Osteocyte (in vitro differentiated cells): ENCODE measurements at regions not wholly inside any gene's neighbourhood (a gene's known extent, or its start where the extent isn't known, plus 50 kb on each side); places are given as distances from the start of the nearest gene placed in this dataset. TPM values are rescaled to one million over a fixed set of nuclear protein-coding genes. Genes with fewer than 3 reads are reported as not detected.

Source experiments
- DNase-seq: peaks from one replicate; pipeline ENCODE4 v3.0.0; 2021; ENCODE audit warnings: mixed read lengths; ENCODE audit not compliant: unreplicated experiment; ENCODE audit errors: extremely low spot score
- H3K27ac Mint-ChIP-seq: one replicate; pipeline ENCODE4 v1.8.0; 2021; ENCODE audit warnings: mild to moderate bottlenecking, mixed read lengths; ENCODE audit not compliant: unreplicated experiment
- H3K27me3 Mint-ChIP-seq: one replicate; pipeline ENCODE4 v1.8.0; 2021; ENCODE audit warnings: mixed read lengths; ENCODE audit not compliant: unreplicated experiment
- H3K36me3 Mint-ChIP-seq: one replicate; pipeline ENCODE4 v1.8.0; 2021; ENCODE audit warnings: mixed read lengths; ENCODE audit not compliant: unreplicated experiment
- H3K4me1 Mint-ChIP-seq: one replicate; pipeline ENCODE4 v1.8.0; 2021; ENCODE audit warnings: mixed read lengths; ENCODE audit not compliant: unreplicated experiment
- H3K4me3 Mint-ChIP-seq: one replicate; pipeline ENCODE4 v1.8.0; 2021; ENCODE audit warnings: mild to moderate bottlenecking, moderate library complexity, mixed read lengths; ENCODE audit not compliant: unreplicated experiment
- H3K9me3 Mint-ChIP-seq: one replicate; pipeline ENCODE4 v1.8.0; 2021; ENCODE audit warnings: mixed read lengths; ENCODE audit not compliant: unreplicated experiment
- CTCF ChIP-seq: fragments of 200-600 bp; sonication (generic); IDR thresholded peaks from 2 replicates; pipeline ENCODE4 v1.5.0; 2021; ENCODE audit warnings: antibody characterized with exemption, mild to moderate bottlenecking, moderate library complexity
- microRNA-seq: library from miRNA; unstranded; fragments of <30 nt; microRNA quantifications from one replicate; pipeline ENCODE4 v1.1.0, GENCODE V29; 2020; ENCODE audit not compliant: unreplicated experiment

- Mint-ChIP-seq H3K4me1 (peaks cover 9% of the 10 kb centered on the region), H3K36me3 (peaks cover 7% of the 10 kb centered on the region), H3K9me3 (peaks cover 19% of the 10 kb centered on the region), H3K27me3 (peaks cover 11% of the 10 kb centered on the region), H3K4me3 (no peak overlapping the region), H3K27ac (no peak overlapping the region)
- TF ChIP-seq CTCF = no peak
- no peak for DNase-seq
Observed at GRCh38 chr2:10246370-10246769, 56.3 kb upstream of the HPCAL1 start.

GRCh38 chr2:10246831-10247230 lies 55.9 kb upstream of the HPCAL1 start:
- TF ChIP-seq CTCF = no peak
- Mint-ChIP-seq H3K27ac (no peak overlapping the region), H3K9me3 (peaks cover 19% of the 10 kb centered on the region), H3K36me3 (peaks cover 7% of the 10 kb centered on the region), H3K27me3 (peaks cover 11% of the 10 kb centered on the region), H3K4me3 (no peak overlapping the region), H3K4me1 (peaks cover 9% of the 10 kb centered on the region)
- DNase-seq = no peak

- DNase-seq = no peak
- peaks cover 7% of the 10 kb centered on the region for H3K36me3 Mint-ChIP-seq
- peaks cover 10% of the 10 kb centered on the region for H3K4me1 Mint-ChIP-seq
- no peak overlapping the region for H3K4me3 Mint-ChIP-seq
- no peak for TF ChIP-seq CTCF
- peaks cover 13% of the 10 kb centered on the region for H3K27me3 Mint-ChIP-seq
- H3K9me3 Mint-ChIP-seq = peaks cover 19% of the 10 kb centered on the region
- H3K27ac Mint-ChIP-seq = no peak overlapping the region
Observed at GRCh38 chr2:10249798-10250197, 52.9 kb upstream of the HPCAL1 start.

GRCh38 chr2:10252224-10252623 lies 50.5 kb upstream of the HPCAL1 start:
- peaks cover 13% of the 10 kb centered on the region for H3K4me1 Mint-ChIP-seq
- H3K36me3 Mint-ChIP-seq = peaks cover 7% of the 10 kb centered on the region
- no peak for DNase-seq
- no peak overlapping the region for H3K27ac Mint-ChIP-seq
- H3K27me3 Mint-ChIP-seq = peaks cover 13% of the 10 kb centered on the region
- peaks cover 19% of the 10 kb centered on the region for H3K9me3 Mint-ChIP-seq
- H3K4me3 Mint-ChIP-seq = no peak overlapping the region
- no peak for TF ChIP-seq CTCF

- Mint-ChIP-seq H3K27me3 (peaks cover 10% of the 10 kb centered on the region), H3K36me3 (peaks cover 7% of the 10 kb centered on the region), H3K4me3 (no peak overlapping the region), H3K4me1 (peaks cover 13% of the 10 kb centered on the region), H3K27ac (no peak overlapping the region), H3K9me3 (peaks cover 19% of the 10 kb centered on the region)
- no peak for DNase-seq
- TF ChIP-seq CTCF = no peak
Observed at GRCh38 chr2:10252661-10253060, 50.0 kb upstream of the HPCAL1 start.

Small RNAs in the stretch of these regions (microRNA-seq; reads per million reads assigned to microRNA genes)
- gene MIR4261 = not detected
